Astrocyte (in vitro differentiated cells and primary cell): ENCODE measurements at regions not wholly inside any gene's neighbourhood (a gene's known extent, or its start where the extent isn't known, plus 50 kb on each side); places are given as distances from the start of the nearest gene placed in this dataset.

ENCODE experiments used
- EZH2 ChIP-seq: IDR thresholded peaks from 2 replicates; pipeline ENCODE4 v1.6.1; 2012; ENCODE audit warnings: mild to moderate bottlenecking, low read length, inconsistent platforms; ENCODE audit not compliant: insufficient read depth
- TF ChIP-seq, protein P1 (sequence below): IDR thresholded peaks from 2 replicates; pipeline ENCODE4 v1.5.1; 2011; ENCODE audit warnings: low read depth, mild to moderate bottlenecking, inconsistent platforms, low read length, moderate library complexity; ENCODE audit not compliant: insufficient read depth

DNA sequence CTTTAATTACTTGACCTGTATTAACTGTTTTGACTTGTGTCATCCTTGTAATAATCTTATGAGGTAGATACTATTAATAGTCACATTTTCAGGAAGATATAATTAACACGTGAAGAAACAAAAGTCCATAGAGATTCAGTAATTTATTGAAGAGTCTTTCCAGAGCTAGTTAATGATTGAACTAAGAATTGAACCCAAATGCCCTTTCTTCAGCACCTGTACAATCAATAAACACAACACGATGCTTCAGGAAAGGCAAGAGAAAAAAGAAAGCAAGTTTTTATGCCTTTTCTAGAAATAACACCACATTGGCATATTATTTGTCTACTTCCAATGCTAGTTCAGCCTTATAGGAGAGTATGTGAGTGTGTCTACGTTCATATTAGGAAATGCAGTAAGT is 399.6 kb downstream of the NAF1 start:
- TF ChIP-seq, protein P1, sequence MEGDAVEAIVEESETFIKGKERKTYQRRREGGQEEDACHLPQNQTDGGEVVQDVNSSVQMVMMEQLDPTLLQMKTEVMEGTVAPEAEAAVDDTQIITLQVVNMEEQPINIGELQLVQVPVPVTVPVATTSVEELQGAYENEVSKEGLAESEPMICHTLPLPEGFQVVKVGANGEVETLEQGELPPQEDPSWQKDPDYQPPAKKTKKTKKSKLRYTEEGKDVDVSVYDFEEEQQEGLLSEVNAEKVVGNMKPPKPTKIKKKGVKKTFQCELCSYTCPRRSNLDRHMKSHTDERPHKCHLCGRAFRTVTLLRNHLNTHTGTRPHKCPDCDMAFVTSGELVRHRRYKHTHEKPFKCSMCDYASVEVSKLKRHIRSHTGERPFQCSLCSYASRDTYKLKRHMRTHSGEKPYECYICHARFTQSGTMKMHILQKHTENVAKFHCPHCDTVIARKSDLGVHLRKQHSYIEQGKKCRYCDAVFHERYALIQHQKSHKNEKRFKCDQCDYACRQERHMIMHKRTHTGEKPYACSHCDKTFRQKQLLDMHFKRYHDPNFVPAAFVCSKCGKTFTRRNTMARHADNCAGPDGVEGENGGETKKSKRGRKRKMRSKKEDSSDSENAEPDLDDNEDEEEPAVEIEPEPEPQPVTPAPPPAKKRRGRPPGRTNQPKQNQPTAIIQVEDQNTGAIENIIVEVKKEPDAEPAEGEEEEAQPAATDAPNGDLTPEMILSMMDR, result no peak
- TF ChIP-seq EZH2, result no peak
